ENCODE measurements at regions not wholly inside any gene's neighbourhood (a gene's known extent, or its start where the extent isn't known, plus 50 kb on each side); places are given as distances from the start of the nearest gene placed in this dataset.
A peak's percentile ranks its signal among the peaks of the same experiment; 100 is the strongest.

DNA sequence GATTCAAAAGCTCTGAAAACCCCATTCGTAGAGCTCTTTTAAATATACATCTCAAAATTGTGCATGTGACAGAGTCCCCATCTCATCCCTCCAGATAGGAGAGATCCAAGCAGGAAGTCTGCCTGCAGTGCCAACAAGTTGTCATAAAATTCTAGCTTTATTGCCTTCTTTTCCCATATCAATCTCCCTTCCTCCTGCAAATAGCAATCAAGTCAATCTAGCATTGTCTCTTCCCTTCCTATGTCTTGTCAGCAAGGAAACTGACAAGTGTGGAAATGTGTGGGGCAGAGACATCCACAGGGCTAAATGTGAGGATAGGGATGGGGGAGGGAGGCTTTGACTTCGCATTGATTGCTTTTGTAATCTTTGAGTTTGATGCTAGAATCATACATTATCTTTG lies 165.2 kb downstream of the C1orf94 start:
- no peak for ATAC-seq
- H3K4me3 ChIP-seq: no peak overlapping the region

GRCh38 chr1:34342334-34342733 lies 165.6 kb downstream of the C1orf94 start:
- no peak for ATAC-seq
- Histone ChIP-seq H3K4me3 (no peak overlapping the region), H3K27ac (no peak overlapping the region), H3K36me3 (no peaks in the 10 kb centered on the region), H3K27me3 (ENCODE audit: low read depth) (no peaks in the 10 kb centered on the region), H3K9me3 (no peaks in the 10 kb centered on the region), H3K4me1 (no peaks in the 10 kb centered on the region)
- DNase-seq: no peak
- TF ChIP-seq, protein P1, sequence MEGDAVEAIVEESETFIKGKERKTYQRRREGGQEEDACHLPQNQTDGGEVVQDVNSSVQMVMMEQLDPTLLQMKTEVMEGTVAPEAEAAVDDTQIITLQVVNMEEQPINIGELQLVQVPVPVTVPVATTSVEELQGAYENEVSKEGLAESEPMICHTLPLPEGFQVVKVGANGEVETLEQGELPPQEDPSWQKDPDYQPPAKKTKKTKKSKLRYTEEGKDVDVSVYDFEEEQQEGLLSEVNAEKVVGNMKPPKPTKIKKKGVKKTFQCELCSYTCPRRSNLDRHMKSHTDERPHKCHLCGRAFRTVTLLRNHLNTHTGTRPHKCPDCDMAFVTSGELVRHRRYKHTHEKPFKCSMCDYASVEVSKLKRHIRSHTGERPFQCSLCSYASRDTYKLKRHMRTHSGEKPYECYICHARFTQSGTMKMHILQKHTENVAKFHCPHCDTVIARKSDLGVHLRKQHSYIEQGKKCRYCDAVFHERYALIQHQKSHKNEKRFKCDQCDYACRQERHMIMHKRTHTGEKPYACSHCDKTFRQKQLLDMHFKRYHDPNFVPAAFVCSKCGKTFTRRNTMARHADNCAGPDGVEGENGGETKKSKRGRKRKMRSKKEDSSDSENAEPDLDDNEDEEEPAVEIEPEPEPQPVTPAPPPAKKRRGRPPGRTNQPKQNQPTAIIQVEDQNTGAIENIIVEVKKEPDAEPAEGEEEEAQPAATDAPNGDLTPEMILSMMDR (IDR thresholded peaks at IDR 0.05): no peak
- intact Hi-C loops (cut with DNase I): no loop called here

More for the DNA sequence above, 165.2 kb downstream of the C1orf94 start:
- Histone ChIP-seq H3K36me3 (no peaks in the 10 kb centered on the region), H3K27ac (no peak overlapping the region), H3K4me1 (no peaks in the 10 kb centered on the region), H3K27me3 (ENCODE audit: low read depth) (no peaks in the 10 kb centered on the region), H3K9me3 (no peaks in the 10 kb centered on the region)
- no peak for DNase-seq
- TF ChIP-seq, protein P1 (IDR thresholded peaks at IDR 0.05): no peak
- intact Hi-C loops (cut with DNase I): no loop called here

GRCh38 chr1:34346128-34346527 lies 169.4 kb downstream of the C1orf94 start:
- Histone ChIP-seq H3K27ac (no peak overlapping the region), H3K4me3 (no peak overlapping the region), H3K9me3 (no peaks in the 10 kb centered on the region), H3K36me3 (no peaks in the 10 kb centered on the region), H3K4me1 (no peaks in the 10 kb centered on the region), H3K27me3 (ENCODE audit: low read depth) (no peaks in the 10 kb centered on the region)
- intact Hi-C loops (cut with DNase I): no loop called here
- TF ChIP-seq, protein P1 (IDR thresholded peaks at IDR 0.05): no peak
- DNase-seq (no peak), ATAC-seq (peak; percentile 35 to 82)

DNA sequence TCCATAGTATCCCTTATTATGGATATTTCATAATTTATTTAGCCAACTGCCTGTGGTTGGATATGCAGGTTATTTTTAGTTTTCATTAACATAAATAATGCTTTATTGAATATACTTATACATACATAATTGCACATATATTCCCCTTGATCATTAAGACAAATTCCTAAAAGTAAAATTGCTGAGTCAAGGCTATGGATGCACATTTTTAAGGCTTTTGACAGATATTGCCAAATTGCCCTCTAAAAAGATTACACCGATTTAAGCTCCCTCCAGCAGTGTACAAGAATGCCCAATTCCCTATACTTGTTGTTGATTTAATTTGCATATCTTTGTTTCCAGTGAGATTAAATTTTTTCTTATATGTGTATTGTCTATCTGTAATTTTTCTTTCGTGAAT lies 176.7 kb downstream of the C1orf94 start:
- H3K27me3 ChIP-seq (ENCODE audit: low read depth): no peaks in the 10 kb centered on the region
- H3K4me3 ChIP-seq: no peak overlapping the region
- no peaks in the 10 kb centered on the region for H3K4me1 ChIP-seq
- no peak for DNase-seq
- TF ChIP-seq, protein P1 (IDR thresholded peaks at IDR 0.05): no peak
- no peak for ATAC-seq
- H3K36me3 ChIP-seq: no peaks in the 10 kb centered on the region
- no peaks in the 10 kb centered on the region for H3K9me3 ChIP-seq
- intact Hi-C loops (cut with DNase I): no loop called here
- H3K27ac ChIP-seq: no peak overlapping the region

DNA sequence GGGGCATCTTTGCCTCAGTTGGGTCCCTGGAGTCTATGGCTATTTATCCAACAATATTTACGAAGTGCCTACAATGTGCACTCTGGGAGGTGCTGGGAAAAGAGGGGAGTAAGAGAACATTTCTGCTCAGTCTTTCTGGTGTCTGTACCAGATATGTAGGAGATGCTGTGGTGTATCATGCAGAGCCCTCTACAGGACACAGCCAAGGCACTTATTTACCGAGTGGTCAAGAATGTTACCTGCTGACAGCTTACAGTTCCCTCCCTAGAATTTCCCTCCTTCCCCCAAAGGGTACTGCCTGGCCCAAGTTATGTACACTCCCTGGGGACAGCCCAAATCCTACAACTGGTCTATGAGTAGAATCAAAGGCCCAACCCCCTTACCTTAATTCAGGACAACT lies 177.7 kb downstream of the C1orf94 start:
- no peaks in the 10 kb centered on the region for H3K27me3 ChIP-seq (ENCODE audit: low read depth)
- no peak overlapping the region for H3K4me3 ChIP-seq
- H3K27ac ChIP-seq: no peak overlapping the region
- intact Hi-C loops (cut with DNase I): no loop called here
- ATAC-seq (no peak), DNase-seq (no peak)
- TF ChIP-seq, protein P1 (IDR thresholded peaks at IDR 0.05): no peak
- H3K9me3 ChIP-seq: no peaks in the 10 kb centered on the region
- H3K36me3 ChIP-seq: no peaks in the 10 kb centered on the region
- H3K4me1 ChIP-seq: no peaks in the 10 kb centered on the region

DNA sequence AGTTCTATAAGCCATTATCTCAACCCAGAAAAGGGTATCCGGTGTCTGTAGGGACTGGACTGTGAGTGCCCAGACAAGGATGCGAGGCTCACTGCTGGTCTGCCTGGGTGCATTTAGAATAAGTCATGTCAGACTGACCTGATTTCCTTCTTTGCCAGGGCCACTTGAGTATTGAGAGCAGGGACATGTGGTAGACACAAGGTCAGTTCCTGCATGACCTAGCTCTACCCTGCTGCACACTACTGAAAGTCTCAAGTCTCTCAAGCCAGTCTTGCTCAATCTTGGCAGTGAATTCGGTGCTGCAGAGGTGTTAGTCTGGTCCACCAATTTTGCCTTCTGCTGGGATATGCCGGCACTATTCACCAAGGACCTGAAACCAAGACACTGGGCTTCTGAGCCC lies 180.1 kb downstream of the C1orf94 start:
- Histone ChIP-seq H3K4me3 (no peak overlapping the region), H3K9me3 (no peaks in the 10 kb centered on the region), H3K36me3 (no peaks in the 10 kb centered on the region), H3K27me3 (ENCODE audit: low read depth) (peaks cover 5% of the 10 kb centered on the region), H3K27ac (no peak overlapping the region), H3K4me1 (no peaks in the 10 kb centered on the region)
- ATAC-seq: peak; percentile 82 to 87
- no peak for DNase-seq
- intact Hi-C loops (cut with DNase I): no loop called here
- TF ChIP-seq, protein P1 (IDR thresholded peaks at IDR 0.05): no peak

Measured in lower lobe of right lung (tissue), 2 donors.